Activated CD4-positive, alpha-beta T cell treated with anti-CD3 and anti-CD28 coated beads, Interleukin-2, amount 50 U/mL, for 24 hours (primary cell): ENCODE measurements at regions not wholly inside any gene's neighbourhood (a gene's known extent, or its start where the extent isn't known, plus 50 kb on each side); places are given as distances from the start of the nearest gene placed in this dataset.
"Not testable (repeated sequence)": the region's sequence is repeated elsewhere in the genome, so short reads cannot be mapped to it uniquely, and the experiment has no call there.

Experiments used
- DNase-seq, 2 donors: peaks; one replicate each; pipeline ENCODE4 v3.0.0-alpha.2; 2020; ENCODE audit warnings: low read depth in 1 of 2, low spot score in 1 of 2

GRCh38 chr5:155684417-155684816 lies 642.5 kb upstream of the SGCD start:
- no peak for DNase-seq

GRCh38 chr5:155686131-155686530 lies 640.8 kb upstream of the SGCD start:
- DNase-seq, result no peak

- DNase-seq, result no peak
Observed at GRCh38 chr5:155689406-155689805, 637.6 kb upstream of the SGCD start.

- DNase-seq, result no peak
Observed at GRCh38 chr5:155696362-155696761, 630.6 kb upstream of the SGCD start.

GRCh38 chr5:155697236-155697635 lies 629.7 kb upstream of the SGCD start:
- DNase-seq, result no peak

- DNase-seq, result no peak
Observed at GRCh38 chr5:155699385-155699784, 627.6 kb upstream of the SGCD start.

- no peak for DNase-seq
Observed at GRCh38 chr5:155700333-155700732, 626.6 kb upstream of the SGCD start.

GRCh38 chr5:155711882-155712281 lies 615.1 kb upstream of the SGCD start:
- DNase-seq, result no peak

- DNase-seq, result not testable (repeated sequence)
Observed at GRCh38 chr5:155714435-155714834, 612.5 kb upstream of the SGCD start.

GRCh38 chr5:155726267-155726666 lies 600.7 kb upstream of the SGCD start:
- no peak for DNase-seq

GRCh38 chr5:155727512-155728145 lies 599.3 kb upstream of the SGCD start:
- no peak for DNase-seq

GRCh38 chr5:155728146-155728856 lies 598.7 kb upstream of the SGCD start:
- DNase-seq, result no peak

GRCh38 chr5:155728857-155729683 lies 597.9 kb upstream of the SGCD start:
- DNase-seq, result no peak

- DNase-seq, result no peak
Observed at GRCh38 chr5:155729684-155730059, 597.3 kb upstream of the SGCD start.

GRCh38 chr5:155732587-155733376 lies 594.2 kb upstream of the SGCD start:
- no peak for DNase-seq

GRCh38 chr5:155733935-155734334 lies 593.0 kb upstream of the SGCD start:
- no peak for DNase-seq

- no peak for DNase-seq
Observed at GRCh38 chr5:155735388-155735787, 591.6 kb upstream of the SGCD start.

GRCh38 chr5:155738616-155739015 lies 588.3 kb upstream of the SGCD start:
- DNase-seq, result no peak

GRCh38 chr5:155746367-155747038 lies 580.5 kb upstream of the SGCD start:
- no peak for DNase-seq

- DNase-seq, result no peak
Observed at GRCh38 chr5:155750101-155750500, 576.9 kb upstream of the SGCD start.

GRCh38 chr5:155750571-155750970 lies 576.4 kb upstream of the SGCD start:
- no peak for DNase-seq
